ENCODE measurements at regions not wholly inside any gene's neighbourhood (a gene's known extent, or its start where the extent isn't known, plus 50 kb on each side); places are given as distances from the start of the nearest gene placed in this dataset.

DNA sequence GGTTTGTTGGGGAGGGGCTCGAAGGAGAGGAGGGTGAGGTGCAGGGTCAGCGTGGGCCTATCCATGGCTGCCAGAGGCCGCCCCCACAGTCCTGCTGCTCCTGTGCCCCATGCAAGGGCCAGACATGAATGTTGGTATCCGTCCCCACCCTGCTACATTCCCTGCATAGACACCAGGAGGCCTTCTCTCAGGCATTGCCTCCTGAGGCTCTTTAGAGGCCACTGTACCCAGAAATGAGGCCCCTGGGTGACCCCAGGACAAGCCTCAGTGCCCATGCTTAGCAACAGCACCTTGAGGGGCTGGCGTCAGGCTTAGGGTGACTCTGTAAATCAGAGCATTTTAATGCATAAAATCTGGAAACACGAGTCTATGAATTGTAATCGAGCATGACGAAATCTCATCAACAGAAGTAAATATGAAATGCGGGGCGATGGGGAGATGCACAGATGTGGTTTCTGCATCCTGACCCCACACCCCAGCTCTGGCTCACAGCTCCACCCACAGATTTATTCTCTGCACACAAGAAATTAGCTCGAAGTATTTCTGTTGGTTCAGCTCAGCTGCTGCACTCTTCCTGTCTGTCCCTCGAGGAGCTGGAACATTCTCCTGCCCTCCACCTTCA lies 124.0 kb upstream of the CSF3R start:
- H3K36me3 ChIP-seq, result no peaks in the 10 kb centered on the region
- H4K20me1 ChIP-seq, result no peaks in the 10 kb centered on the region
- H3K9ac ChIP-seq, result peak overlapping the region; percentile 46; the same call in 1 of the 2 replicates
- no peaks in the 10 kb centered on the region for H3K27me3 ChIP-seq
- H3K9me3 ChIP-seq, result no peaks in the 10 kb centered on the region
- peak overlapping the region; percentile 85 for H3K4me2 ChIP-seq
- H3K4me1 ChIP-seq, result peaks cover 33% of the 10 kb centered on the region
- no peak overlapping the region for H3K4me3 ChIP-seq
- H3K27ac ChIP-seq, result peak overlapping the region; percentile 48; the same call in 1 of the 2 replicates
- TF ChIP-seq Cebpa-rat (IDR thresholded peaks at IDR 0.05), result no peak

DNA sequence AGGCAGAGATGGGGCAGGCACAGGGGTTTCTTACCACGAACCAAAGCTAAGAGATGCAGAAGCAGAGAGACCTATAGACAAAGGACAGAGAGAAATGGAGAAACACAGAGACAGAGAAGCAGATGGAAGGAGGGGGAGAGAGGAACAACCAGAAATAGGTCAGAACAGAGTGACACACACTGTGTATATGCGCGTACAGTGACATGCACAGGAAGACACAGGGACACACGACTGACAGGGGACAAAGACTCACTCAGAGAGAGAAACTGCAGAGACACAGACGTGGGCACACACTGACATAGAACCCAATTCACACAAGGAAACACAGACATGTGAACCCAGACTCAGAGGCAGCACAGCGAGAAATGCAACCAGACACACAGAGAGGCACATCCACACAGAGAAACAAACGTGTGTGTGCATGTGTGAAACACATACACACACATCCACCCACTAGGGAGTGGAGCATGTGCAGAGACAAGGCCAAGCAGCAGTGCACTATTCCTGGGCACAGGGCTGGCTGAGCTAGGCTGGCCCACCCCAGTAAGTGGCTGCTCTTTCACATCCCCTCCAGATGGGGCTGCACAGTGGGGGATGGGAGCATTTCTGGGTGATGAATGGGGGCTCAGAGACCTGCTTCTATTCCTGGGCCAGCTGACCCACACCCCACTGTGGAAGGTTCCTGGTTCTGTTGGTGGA lies 123.4 kb upstream of the CSF3R start:
- H3K4me3 ChIP-seq, result no peak overlapping the region
- no peaks in the 10 kb centered on the region for H3K9me3 ChIP-seq
- TF ChIP-seq Cebpa-rat (IDR thresholded peaks at IDR 0.05), result no peak
- H3K27me3 ChIP-seq, result no peaks in the 10 kb centered on the region
- H3K27ac ChIP-seq, result peak overlapping the region; percentile 48; the same call in 1 of the 2 replicates
- peak overlapping the region; percentile 46; the same call in 1 of the 2 replicates for H3K9ac ChIP-seq
- peaks cover 33% of the 10 kb centered on the region for H3K4me1 ChIP-seq
- H4K20me1 ChIP-seq, result no peaks in the 10 kb centered on the region
- no peaks in the 10 kb centered on the region for H3K36me3 ChIP-seq
- peak overlapping the region; percentile 85 for H3K4me2 ChIP-seq

GRCh38 chr1:36603461-36603860 lies 120.7 kb upstream of the CSF3R start:
- TF ChIP-seq Cebpa-rat (IDR thresholded peaks at IDR 0.05), result no peak
- Histone ChIP-seq H3K27ac (no peak overlapping the region), H3K4me3 (no peak overlapping the region), H3K27me3 (no peaks in the 10 kb centered on the region), H3K9ac (no peak overlapping the region), H3K4me2 (no peak overlapping the region), H3K4me1 (peaks cover 38% of the 10 kb centered on the region), H3K36me3 (no peaks in the 10 kb centered on the region), H4K20me1 (no peaks in the 10 kb centered on the region), H3K9me3 (no peaks in the 10 kb centered on the region)

DNA sequence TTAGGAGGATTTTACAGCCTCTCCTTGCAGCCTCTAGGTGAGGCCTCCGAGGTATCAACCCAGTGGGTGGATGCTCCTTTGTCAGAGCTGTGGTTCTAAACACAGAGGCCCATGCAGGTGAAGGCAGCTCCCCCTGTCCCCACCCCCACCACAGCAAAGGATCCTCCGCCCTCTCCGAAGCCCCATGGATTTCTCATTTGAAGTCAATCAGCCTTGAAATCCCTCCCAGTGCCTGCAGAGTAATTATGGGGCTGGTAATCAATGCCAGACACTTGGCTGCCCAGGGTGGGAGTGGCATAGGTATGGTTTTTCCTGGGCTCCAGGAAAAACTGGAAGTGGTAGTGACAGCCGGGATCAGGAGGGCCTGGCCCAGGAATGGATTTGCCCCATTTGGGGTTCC lies 119.5 kb upstream of the CSF3R start:
- Histone ChIP-seq H3K4me1 (peaks cover 35% of the 10 kb centered on the region), H3K9ac (no peak overlapping the region), H3K36me3 (no peaks in the 10 kb centered on the region), H3K27me3 (no peaks in the 10 kb centered on the region), H3K9me3 (no peaks in the 10 kb centered on the region), H3K4me3 (no peak overlapping the region), H4K20me1 (no peaks in the 10 kb centered on the region), H3K4me2 (no peak overlapping the region), H3K27ac (no peak overlapping the region)
- TF ChIP-seq Cebpa-rat (IDR thresholded peaks at IDR 0.05), result no peak

DNA sequence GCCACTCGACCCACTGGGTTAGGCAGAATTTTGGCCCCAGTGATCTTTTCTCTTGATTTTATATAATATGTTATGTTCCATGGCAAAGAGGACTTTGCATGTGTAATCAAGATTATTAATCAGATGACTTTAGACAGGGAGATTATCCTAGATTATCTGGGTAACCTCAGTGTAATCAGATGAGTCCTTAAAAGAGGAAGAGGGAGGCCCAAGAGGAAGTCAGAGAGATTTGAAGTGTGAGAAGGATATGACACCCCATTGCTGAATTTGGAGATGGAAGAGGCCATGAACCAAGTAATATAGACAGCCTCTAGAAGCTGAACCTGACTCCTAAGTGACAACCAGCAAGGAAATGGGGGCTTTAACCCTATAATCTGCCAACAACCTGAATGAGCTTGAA lies 117.1 kb upstream of the CSF3R start:
- H3K9me3 ChIP-seq, result no peaks in the 10 kb centered on the region
- H3K4me3 ChIP-seq, result no peak overlapping the region
- H3K27me3 ChIP-seq, result no peaks in the 10 kb centered on the region
- H3K27ac ChIP-seq, result no peak overlapping the region
- no peak overlapping the region for H3K4me2 ChIP-seq
- no peaks in the 10 kb centered on the region for H3K36me3 ChIP-seq
- peaks cover 35% of the 10 kb centered on the region for H3K4me1 ChIP-seq
- H4K20me1 ChIP-seq, result no peaks in the 10 kb centered on the region
- TF ChIP-seq Cebpa-rat (IDR thresholded peaks at IDR 0.05), result no peak
- no peak overlapping the region for H3K9ac ChIP-seq

- H3K4me3 ChIP-seq, result no peak overlapping the region
- peaks cover 41% of the 10 kb centered on the region for H3K4me1 ChIP-seq
- H3K36me3 ChIP-seq, result no peaks in the 10 kb centered on the region
- no peaks in the 10 kb centered on the region for H3K9me3 ChIP-seq
- no peak overlapping the region for H3K27ac ChIP-seq
- H3K4me2 ChIP-seq, result peak overlapping the region; percentile 64
- no peaks in the 10 kb centered on the region for H3K27me3 ChIP-seq
- TF ChIP-seq Cebpa-rat (IDR thresholded peaks at IDR 0.05), result no peak
- H4K20me1 ChIP-seq, result no peaks in the 10 kb centered on the region
- H3K9ac ChIP-seq, result no peak overlapping the region
Measured at GRCh38 chr1:36597514-36597913, 114.8 kb upstream of the CSF3R start.

GRCh38 chr1:36595921-36596320 lies 113.2 kb upstream of the CSF3R start:
- Histone ChIP-seq H3K9me3 (no peaks in the 10 kb centered on the region), H3K36me3 (no peaks in the 10 kb centered on the region), H4K20me1 (no peaks in the 10 kb centered on the region), H3K4me2 (peak overlapping the region; percentile 64), H3K4me3 (no peak overlapping the region), H3K27ac (no peak overlapping the region), H3K4me1 (peaks cover 57% of the 10 kb centered on the region), H3K27me3 (no peaks in the 10 kb centered on the region), H3K9ac (no peak overlapping the region)
- TF ChIP-seq Cebpa-rat (IDR thresholded peaks at IDR 0.05), result no peak

GRCh38 chr1:36595349-36595748 lies 112.6 kb upstream of the CSF3R start:
- Histone ChIP-seq H3K36me3 (no peaks in the 10 kb centered on the region), H3K9me3 (no peaks in the 10 kb centered on the region), H3K4me2 (peak overlapping the region; percentile 64), H3K27me3 (no peaks in the 10 kb centered on the region), H3K27ac (no peak overlapping the region; the same call in 1 of the 2 replicates), H3K9ac (0 out of 2 replicates have a peak overlapping the region, but pooled peaks have one; percentile 13), H3K4me1 (peaks cover 62% of the 10 kb centered on the region), H3K4me3 (no peak overlapping the region), H4K20me1 (no peaks in the 10 kb centered on the region)
- no peak for TF ChIP-seq Cebpa-rat (IDR thresholded peaks at IDR 0.05)

- H3K27me3 ChIP-seq, result no peaks in the 10 kb centered on the region
- no peaks in the 10 kb centered on the region for H4K20me1 ChIP-seq
- no peak overlapping the region for H3K9ac ChIP-seq
- H3K9me3 ChIP-seq, result no peaks in the 10 kb centered on the region
- H3K4me3 ChIP-seq, result no peak overlapping the region
- no peak for TF ChIP-seq Cebpa-rat (IDR thresholded peaks at IDR 0.05)
- H3K36me3 ChIP-seq, result no peaks in the 10 kb centered on the region
- no peak overlapping the region for H3K4me2 ChIP-seq
- peaks cover 70% of the 10 kb centered on the region for H3K4me1 ChIP-seq
- H3K27ac ChIP-seq, result no peak overlapping the region
Measured at GRCh38 chr1:36594023-36594422, 111.3 kb upstream of the CSF3R start.

DNA sequence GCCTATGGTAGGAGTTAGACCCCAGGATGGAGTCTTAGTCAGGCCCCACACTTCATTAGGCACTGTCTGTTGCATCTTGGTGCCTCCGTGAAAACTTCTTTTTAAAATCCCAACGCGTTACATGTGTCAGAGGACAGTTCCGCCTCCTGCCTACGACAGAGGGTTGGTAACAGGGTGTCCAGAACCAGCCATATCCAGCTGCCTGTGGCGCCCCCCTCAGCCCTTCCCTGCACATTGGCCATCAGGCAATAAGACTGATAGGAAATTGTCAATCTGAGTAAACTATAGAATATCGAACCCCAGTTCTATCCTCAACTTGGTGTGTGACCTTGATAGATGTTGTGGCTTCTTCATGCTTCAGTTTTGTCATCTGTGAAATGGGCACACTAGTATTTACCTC lies 108.6 kb upstream of the CSF3R start:
- Histone ChIP-seq H4K20me1 (no peaks in the 10 kb centered on the region), H3K27ac (peak overlapping the region; percentile 83), H3K4me3 (peak overlapping the region; percentile 22; the same call in 1 of the 2 replicates), H3K9me3 (no peaks in the 10 kb centered on the region), H3K36me3 (no peaks in the 10 kb centered on the region), H3K27me3 (no peaks in the 10 kb centered on the region), H3K9ac (peak overlapping the region; percentile 71; the same call in 1 of the 2 replicates), H3K4me2 (peak overlapping the region; percentile 97), H3K4me1 (peaks cover 82% of the 10 kb centered on the region)
- no peak for TF ChIP-seq Cebpa-rat (IDR thresholded peaks at IDR 0.05)

Measured in BLaER1 (cell line).